ENCODE measurements at regions not wholly inside any gene's neighbourhood (a gene's known extent, or its start where the extent isn't known, plus 50 kb on each side); places are given as distances from the start of the nearest gene placed in this dataset.

GRCh38 chr1:227490001-227490400, 73.4 kb upstream of the ZNF678 start:
- Histone ChIP-seq H3K4me1 (ENCODE audit: control insufficient read depth, insufficient read depth, low read length) (no peaks in the 10 kb centered on the region), H3K27ac (ENCODE audit: low read length) (no peak overlapping the region), H3K36me3 (ENCODE audit: control insufficient read depth, insufficient read depth, low read length) (no peaks in the 10 kb centered on the region), H3K9me3 (ENCODE audit: control insufficient read depth, insufficient read depth, low read length) (peaks cover 3% of the 10 kb centered on the region), H3K27me3 (ENCODE audit: control insufficient read depth, insufficient read depth, low read length) (no peaks in the 10 kb centered on the region), H3K4me3 (ENCODE audit: low read length) (no peak overlapping the region)
- WGBS (ENCODE audit: insufficient coverage), result 96% methylated on average over 2 of the region's 2 CpGs
- no peaks in the 10 kb centered on the region for H3K36me3 Mint-ChIP-seq
- no peaks in the 10 kb centered on the region for H3K4me1 Mint-ChIP-seq
- no peaks in the 10 kb centered on the region for H3K27me3 Mint-ChIP-seq (ENCODE audit: low read depth in 2 of 2)
- ATAC-seq, result no peak
- no peak overlapping the region for H3K4me3 Mint-ChIP-seq
- TF ChIP-seq, protein P1, sequence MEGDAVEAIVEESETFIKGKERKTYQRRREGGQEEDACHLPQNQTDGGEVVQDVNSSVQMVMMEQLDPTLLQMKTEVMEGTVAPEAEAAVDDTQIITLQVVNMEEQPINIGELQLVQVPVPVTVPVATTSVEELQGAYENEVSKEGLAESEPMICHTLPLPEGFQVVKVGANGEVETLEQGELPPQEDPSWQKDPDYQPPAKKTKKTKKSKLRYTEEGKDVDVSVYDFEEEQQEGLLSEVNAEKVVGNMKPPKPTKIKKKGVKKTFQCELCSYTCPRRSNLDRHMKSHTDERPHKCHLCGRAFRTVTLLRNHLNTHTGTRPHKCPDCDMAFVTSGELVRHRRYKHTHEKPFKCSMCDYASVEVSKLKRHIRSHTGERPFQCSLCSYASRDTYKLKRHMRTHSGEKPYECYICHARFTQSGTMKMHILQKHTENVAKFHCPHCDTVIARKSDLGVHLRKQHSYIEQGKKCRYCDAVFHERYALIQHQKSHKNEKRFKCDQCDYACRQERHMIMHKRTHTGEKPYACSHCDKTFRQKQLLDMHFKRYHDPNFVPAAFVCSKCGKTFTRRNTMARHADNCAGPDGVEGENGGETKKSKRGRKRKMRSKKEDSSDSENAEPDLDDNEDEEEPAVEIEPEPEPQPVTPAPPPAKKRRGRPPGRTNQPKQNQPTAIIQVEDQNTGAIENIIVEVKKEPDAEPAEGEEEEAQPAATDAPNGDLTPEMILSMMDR (IDR thresholded peaks at IDR 0.05), result no peak
- H3K27ac Mint-ChIP-seq, result no peak overlapping the region
- no peaks in the 10 kb centered on the region for H3K9me3 Mint-ChIP-seq
- intact Hi-C loops (cut with micrococcal nuclease), result no loop called here
- no peak for DNase-seq

GRCh38 chr1:227489572-227489971, 73.8 kb upstream of the ZNF678 start:
- H3K4me1 Mint-ChIP-seq, result no peaks in the 10 kb centered on the region
- no peak overlapping the region for H3K4me3 Mint-ChIP-seq
- H3K36me3 Mint-ChIP-seq, result no peaks in the 10 kb centered on the region
- Histone ChIP-seq H3K27ac (ENCODE audit: low read length) (no peak overlapping the region), H3K36me3 (ENCODE audit: control insufficient read depth, insufficient read depth, low read length) (no peaks in the 10 kb centered on the region), H3K4me3 (ENCODE audit: low read length) (no peak overlapping the region), H3K9me3 (ENCODE audit: control insufficient read depth, insufficient read depth, low read length) (peaks cover 3% of the 10 kb centered on the region), H3K27me3 (ENCODE audit: control insufficient read depth, insufficient read depth, low read length) (no peaks in the 10 kb centered on the region), H3K4me1 (ENCODE audit: control insufficient read depth, insufficient read depth, low read length) (no peaks in the 10 kb centered on the region)
- no peaks in the 10 kb centered on the region for H3K27me3 Mint-ChIP-seq (ENCODE audit: low read depth in 2 of 2)
- intact Hi-C loops (cut with micrococcal nuclease), result no loop called here
- WGBS (ENCODE audit: insufficient coverage), result 82% methylated on average over 3 of the region's 3 CpGs
- no peaks in the 10 kb centered on the region for H3K9me3 Mint-ChIP-seq
- DNase-seq, result no peak
- TF ChIP-seq, protein P1 (IDR thresholded peaks at IDR 0.05), result no peak
- H3K27ac Mint-ChIP-seq, result no peak overlapping the region
- no peak for ATAC-seq

DNA sequence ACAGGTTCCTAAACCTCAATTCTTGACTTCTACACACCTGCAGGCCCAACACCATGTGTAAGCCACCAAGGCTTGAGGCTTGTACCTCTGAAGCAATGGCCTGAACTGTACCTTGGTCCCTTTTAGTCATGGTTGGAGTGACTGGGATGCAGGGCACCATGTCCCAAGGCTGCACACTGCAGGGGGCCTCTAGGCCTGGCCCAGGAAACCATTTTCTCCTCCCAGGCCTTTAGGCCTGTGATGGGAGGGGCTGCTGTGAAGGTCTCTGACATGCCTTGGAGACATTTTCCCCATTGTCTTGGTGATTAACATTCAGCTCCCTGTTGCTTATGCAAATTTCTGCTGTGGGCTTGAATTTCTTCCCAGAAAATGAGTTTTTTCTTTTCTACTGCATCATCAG, 75.8 kb upstream of the ZNF678 start:
- H3K4me1 Mint-ChIP-seq, result no peaks in the 10 kb centered on the region
- no peaks in the 10 kb centered on the region for H3K4me1 ChIP-seq (ENCODE audit: control insufficient read depth, insufficient read depth, low read length)
- H3K27ac Mint-ChIP-seq, result no peak overlapping the region
- no peak overlapping the region for H3K27ac ChIP-seq (ENCODE audit: low read length)
- no peaks in the 10 kb centered on the region for H3K36me3 ChIP-seq (ENCODE audit: control insufficient read depth, insufficient read depth, low read length)
- ATAC-seq, result no peak
- peaks cover 5 to 9% of the 10 kb centered on the region in 2 donors for H3K27me3 Mint-ChIP-seq (ENCODE audit: low read depth in 2 of 2)
- H3K4me3 Mint-ChIP-seq, result no peak overlapping the region
- H3K36me3 Mint-ChIP-seq, result no peaks in the 10 kb centered on the region
- H3K9me3 ChIP-seq (ENCODE audit: control insufficient read depth, insufficient read depth, low read length), result peaks cover 3% of the 10 kb centered on the region
- TF ChIP-seq, protein P1 (IDR thresholded peaks at IDR 0.05), result no peak
- no peak for DNase-seq
- intact Hi-C loops (cut with micrococcal nuclease), result no loop called here
- peaks cover 2% of the 10 kb centered on the region for H3K27me3 ChIP-seq (ENCODE audit: control insufficient read depth, insufficient read depth, low read length)
- no peaks in the 10 kb centered on the region for H3K9me3 Mint-ChIP-seq
- H3K4me3 ChIP-seq (ENCODE audit: low read length), result no peak overlapping the region

- no peaks in the 10 kb centered on the region for H3K36me3 ChIP-seq (ENCODE audit: control insufficient read depth, insufficient read depth, low read length)
- Mint-ChIP-seq H3K9me3 (no peaks in the 10 kb centered on the region), H3K4me1 (no peaks in the 10 kb centered on the region), H3K36me3 (no peaks in the 10 kb centered on the region), H3K27me3 (ENCODE audit: low read depth in 2 of 2) (peaks cover 5 to 14% of the 10 kb centered on the region in 2 donors), H3K27ac (no peak overlapping the region), H3K4me3 (no peak overlapping the region)
- 78% methylated on average over 2 of the region's 3 CpGs for WGBS (ENCODE audit: insufficient coverage)
- peaks cover 4% of the 10 kb centered on the region for H3K27me3 ChIP-seq (ENCODE audit: control insufficient read depth, insufficient read depth, low read length)
- no peak for DNase-seq
- intact Hi-C loops (cut with micrococcal nuclease), result no loop called here
- TF ChIP-seq, protein P1 (IDR thresholded peaks at IDR 0.05), result no peak
- no peak for ATAC-seq
- no peaks in the 10 kb centered on the region for H3K4me1 ChIP-seq (ENCODE audit: control insufficient read depth, insufficient read depth, low read length)
- H3K9me3 ChIP-seq (ENCODE audit: control insufficient read depth, insufficient read depth, low read length), result peaks cover 3% of the 10 kb centered on the region
- no peak overlapping the region for H3K4me3 ChIP-seq (ENCODE audit: low read length)
- H3K27ac ChIP-seq (ENCODE audit: low read length), result no peak overlapping the region
Observed at GRCh38 chr1:227486559-227486958, 76.8 kb upstream of the ZNF678 start.

All from natural killer cell (primary cell).